Neural cell (in vitro differentiated cells): ENCODE measurements at regions not wholly inside any gene's neighbourhood (a gene's known extent, or its start where the extent isn't known, plus 50 kb on each side); places are given as distances from the start of the nearest gene placed in this dataset.

ENCODE experiments used
- EP300 ChIP-seq: fragments of 450-650 bp; conservative IDR thresholded peaks from 2 replicates; pipeline ENCODE4 v1.6.1; 2014; ENCODE audit warnings: antibody characterized with exemption, mild to moderate bottlenecking, moderate library complexity; ENCODE audit not compliant: poor library complexity, severe bottlenecking
- EZH2 ChIP-seq: fragments of 200-600, 300-800 bp; shearing (Covaris generic), sonication (generic); IDR thresholded peaks from 2 replicates; pipeline ENCODE4 v1.6.1; 2014; ENCODE audit warnings: antibody characterized with exemption, low read length, borderline replicate concordance, mild to moderate bottlenecking; ENCODE audit not compliant: insufficient read depth, poor library complexity, severe bottlenecking
- MXI1 ChIP-seq: fragments of 450-650 bp; conservative IDR thresholded peaks from 2 replicates; pipeline ENCODE4 v1.6.1; 2014; ENCODE audit warnings: antibody characterized with exemption, mild to moderate bottlenecking; ENCODE audit not compliant: poor library complexity, severe bottlenecking
- POLR2AphosphoS5 ChIP-seq: IDR thresholded peaks from 2 replicates; pipeline ENCODE4 v1.6.1; 2012
- RAD21 ChIP-seq: fragments of 450-650 bp; conservative IDR thresholded peaks from 2 replicates; pipeline ENCODE4 v1.6.1; 2014; ENCODE audit warnings: antibody characterized with exemption, mild to moderate bottlenecking, moderate library complexity
- SMC3 ChIP-seq: fragments of 450-650 bp; conservative IDR thresholded peaks from 2 replicates; pipeline ENCODE4 v1.6.1; 2014; ENCODE audit warnings: antibody characterized with exemption, mild to moderate bottlenecking, moderate library complexity; ENCODE audit not compliant: poor library complexity
- TAF1 ChIP-seq: IDR thresholded peaks from 2 replicates; pipeline ENCODE4 v1.6.1; 2012; ENCODE audit warnings: low read depth
- TF ChIP-seq, protein P1 (sequence below): fragments of 450-650 bp; IDR thresholded peaks from 2 replicates; pipeline ENCODE4 v1.5.1; 2014; ENCODE audit warnings: antibody characterized with exemption, mild to moderate bottlenecking, moderate library complexity; ENCODE audit not compliant: poor library complexity, severe bottlenecking
- TF ChIP-seq, protein P2 (sequence below): IDR thresholded peaks from 2 replicates; pipeline ENCODE4 v1.6.1; 2012; ENCODE audit warnings: borderline replicate concordance

DNA sequence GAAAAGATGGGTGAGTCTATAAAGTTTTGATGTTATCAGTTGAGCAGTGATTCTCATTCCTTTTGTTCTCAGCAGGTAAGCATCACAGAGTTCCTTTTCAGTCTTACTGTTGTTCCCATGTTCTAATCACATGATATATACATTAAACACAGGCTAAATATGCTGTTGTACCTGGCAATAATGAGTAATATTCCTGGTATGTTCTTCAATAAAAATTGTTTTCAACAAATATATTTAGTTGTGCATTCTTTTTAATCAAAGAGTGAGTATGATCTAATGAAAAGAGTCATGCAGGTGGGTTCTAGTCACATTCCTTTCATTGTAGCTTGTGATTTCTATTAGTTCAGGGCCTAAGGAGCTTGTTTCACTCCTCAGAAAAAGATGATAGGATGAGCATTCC, 288.3 kb upstream of the NETO1 start:
- TF ChIP-seq, protein P1, sequence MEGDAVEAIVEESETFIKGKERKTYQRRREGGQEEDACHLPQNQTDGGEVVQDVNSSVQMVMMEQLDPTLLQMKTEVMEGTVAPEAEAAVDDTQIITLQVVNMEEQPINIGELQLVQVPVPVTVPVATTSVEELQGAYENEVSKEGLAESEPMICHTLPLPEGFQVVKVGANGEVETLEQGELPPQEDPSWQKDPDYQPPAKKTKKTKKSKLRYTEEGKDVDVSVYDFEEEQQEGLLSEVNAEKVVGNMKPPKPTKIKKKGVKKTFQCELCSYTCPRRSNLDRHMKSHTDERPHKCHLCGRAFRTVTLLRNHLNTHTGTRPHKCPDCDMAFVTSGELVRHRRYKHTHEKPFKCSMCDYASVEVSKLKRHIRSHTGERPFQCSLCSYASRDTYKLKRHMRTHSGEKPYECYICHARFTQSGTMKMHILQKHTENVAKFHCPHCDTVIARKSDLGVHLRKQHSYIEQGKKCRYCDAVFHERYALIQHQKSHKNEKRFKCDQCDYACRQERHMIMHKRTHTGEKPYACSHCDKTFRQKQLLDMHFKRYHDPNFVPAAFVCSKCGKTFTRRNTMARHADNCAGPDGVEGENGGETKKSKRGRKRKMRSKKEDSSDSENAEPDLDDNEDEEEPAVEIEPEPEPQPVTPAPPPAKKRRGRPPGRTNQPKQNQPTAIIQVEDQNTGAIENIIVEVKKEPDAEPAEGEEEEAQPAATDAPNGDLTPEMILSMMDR = no peak
- no peak for TF ChIP-seq EZH2
- TF ChIP-seq, protein P2, sequence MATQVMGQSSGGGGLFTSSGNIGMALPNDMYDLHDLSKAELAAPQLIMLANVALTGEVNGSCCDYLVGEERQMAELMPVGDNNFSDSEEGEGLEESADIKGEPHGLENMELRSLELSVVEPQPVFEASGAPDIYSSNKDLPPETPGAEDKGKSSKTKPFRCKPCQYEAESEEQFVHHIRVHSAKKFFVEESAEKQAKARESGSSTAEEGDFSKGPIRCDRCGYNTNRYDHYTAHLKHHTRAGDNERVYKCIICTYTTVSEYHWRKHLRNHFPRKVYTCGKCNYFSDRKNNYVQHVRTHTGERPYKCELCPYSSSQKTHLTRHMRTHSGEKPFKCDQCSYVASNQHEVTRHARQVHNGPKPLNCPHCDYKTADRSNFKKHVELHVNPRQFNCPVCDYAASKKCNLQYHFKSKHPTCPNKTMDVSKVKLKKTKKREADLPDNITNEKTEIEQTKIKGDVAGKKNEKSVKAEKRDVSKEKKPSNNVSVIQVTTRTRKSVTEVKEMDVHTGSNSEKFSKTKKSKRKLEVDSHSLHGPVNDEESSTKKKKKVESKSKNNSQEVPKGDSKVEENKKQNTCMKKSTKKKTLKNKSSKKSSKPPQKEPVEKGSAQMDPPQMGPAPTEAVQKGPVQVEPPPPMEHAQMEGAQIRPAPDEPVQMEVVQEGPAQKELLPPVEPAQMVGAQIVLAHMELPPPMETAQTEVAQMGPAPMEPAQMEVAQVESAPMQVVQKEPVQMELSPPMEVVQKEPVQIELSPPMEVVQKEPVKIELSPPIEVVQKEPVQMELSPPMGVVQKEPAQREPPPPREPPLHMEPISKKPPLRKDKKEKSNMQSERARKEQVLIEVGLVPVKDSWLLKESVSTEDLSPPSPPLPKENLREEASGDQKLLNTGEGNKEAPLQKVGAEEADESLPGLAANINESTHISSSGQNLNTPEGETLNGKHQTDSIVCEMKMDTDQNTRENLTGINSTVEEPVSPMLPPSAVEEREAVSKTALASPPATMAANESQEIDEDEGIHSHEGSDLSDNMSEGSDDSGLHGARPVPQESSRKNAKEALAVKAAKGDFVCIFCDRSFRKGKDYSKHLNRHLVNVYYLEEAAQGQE = no peak
- no peak for TF ChIP-seq MXI1
- no peak for TF ChIP-seq RAD21
- no peak for TF ChIP-seq POLR2AphosphoS5
- TF ChIP-seq TAF1 = no peak
- no peak for TF ChIP-seq EP300
- TF ChIP-seq SMC3 = no peak
